ENCODE measurements at regions not wholly inside any gene's neighbourhood (a gene's known extent, or its start where the extent isn't known, plus 50 kb on each side); places are given as distances from the start of the nearest gene placed in this dataset.

DNA sequence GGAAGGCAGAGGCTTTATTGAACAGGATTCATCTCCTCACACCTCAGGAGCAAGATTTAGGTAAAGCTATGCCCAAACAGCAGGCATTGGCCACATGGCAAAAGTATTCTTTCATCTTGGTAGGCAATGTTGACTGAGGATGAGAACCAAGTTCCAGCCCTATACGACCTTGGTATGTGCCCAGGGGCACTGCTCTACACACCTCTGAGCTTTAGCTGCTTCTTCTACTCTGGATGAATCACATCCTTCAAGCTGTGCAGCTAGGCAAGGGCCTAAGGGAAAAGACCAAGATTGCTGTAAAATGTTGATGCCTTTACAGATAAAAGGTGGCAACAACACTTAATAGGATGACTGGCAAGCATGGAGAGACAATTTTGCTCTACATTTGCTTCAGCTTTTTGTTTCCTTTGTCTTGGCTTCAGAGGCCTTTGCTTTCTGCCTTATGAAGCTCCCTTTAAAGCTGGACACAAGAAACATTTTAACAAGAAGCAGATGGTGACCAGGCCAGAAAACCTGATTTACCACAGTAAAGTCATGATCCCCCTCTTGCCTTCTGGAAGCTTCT is 183.3 kb upstream of the KITLG start:
- Histone ChIP-seq H3F3A (ENCODE audit: insufficient read depth, low read length, poor library complexity, severe bottlenecking) (no peaks in the 10 kb centered on the region), H3K27ac (ENCODE audit: low read length) (no peak overlapping the region), H2AFZ (ENCODE audit: low read depth, low read length) (no peak overlapping the region), H3K4me2 (ENCODE audit: low read length) (no peak overlapping the region), H3K9ac (ENCODE audit: low read length) (no peak overlapping the region), H3K27me3 (ENCODE audit: insufficient read depth, low read depth, low read length) (no peaks in the 10 kb centered on the region), H3K79me2 (replicated peaks; ENCODE audit: insufficient read depth, low read length) (no peaks in the 10 kb centered on the region), H3K9me2 (ENCODE audit: insufficient read depth, low read length) (no peaks in the 10 kb centered on the region), H3K9me3 (ENCODE audit: low read length) (no peaks in the 10 kb centered on the region), H4K20me1 (ENCODE audit: insufficient read depth) (no peaks in the 10 kb centered on the region), H3K36me3 (ENCODE audit: insufficient read depth, low read length) (no peaks in the 10 kb centered on the region), H3K4me3 (ENCODE audit: low read length) (no peak overlapping the region)
- TF ChIP-seq, protein P1, sequence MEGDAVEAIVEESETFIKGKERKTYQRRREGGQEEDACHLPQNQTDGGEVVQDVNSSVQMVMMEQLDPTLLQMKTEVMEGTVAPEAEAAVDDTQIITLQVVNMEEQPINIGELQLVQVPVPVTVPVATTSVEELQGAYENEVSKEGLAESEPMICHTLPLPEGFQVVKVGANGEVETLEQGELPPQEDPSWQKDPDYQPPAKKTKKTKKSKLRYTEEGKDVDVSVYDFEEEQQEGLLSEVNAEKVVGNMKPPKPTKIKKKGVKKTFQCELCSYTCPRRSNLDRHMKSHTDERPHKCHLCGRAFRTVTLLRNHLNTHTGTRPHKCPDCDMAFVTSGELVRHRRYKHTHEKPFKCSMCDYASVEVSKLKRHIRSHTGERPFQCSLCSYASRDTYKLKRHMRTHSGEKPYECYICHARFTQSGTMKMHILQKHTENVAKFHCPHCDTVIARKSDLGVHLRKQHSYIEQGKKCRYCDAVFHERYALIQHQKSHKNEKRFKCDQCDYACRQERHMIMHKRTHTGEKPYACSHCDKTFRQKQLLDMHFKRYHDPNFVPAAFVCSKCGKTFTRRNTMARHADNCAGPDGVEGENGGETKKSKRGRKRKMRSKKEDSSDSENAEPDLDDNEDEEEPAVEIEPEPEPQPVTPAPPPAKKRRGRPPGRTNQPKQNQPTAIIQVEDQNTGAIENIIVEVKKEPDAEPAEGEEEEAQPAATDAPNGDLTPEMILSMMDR (IDR thresholded peaks at IDR 0.05; ENCODE audit: poor library complexity, severe bottlenecking): no peak
- no peak for TF ChIP-seq POLR2AphosphoS5 (IDR thresholded peaks at IDR 0.05)
- TF ChIP-seq, protein P2, sequence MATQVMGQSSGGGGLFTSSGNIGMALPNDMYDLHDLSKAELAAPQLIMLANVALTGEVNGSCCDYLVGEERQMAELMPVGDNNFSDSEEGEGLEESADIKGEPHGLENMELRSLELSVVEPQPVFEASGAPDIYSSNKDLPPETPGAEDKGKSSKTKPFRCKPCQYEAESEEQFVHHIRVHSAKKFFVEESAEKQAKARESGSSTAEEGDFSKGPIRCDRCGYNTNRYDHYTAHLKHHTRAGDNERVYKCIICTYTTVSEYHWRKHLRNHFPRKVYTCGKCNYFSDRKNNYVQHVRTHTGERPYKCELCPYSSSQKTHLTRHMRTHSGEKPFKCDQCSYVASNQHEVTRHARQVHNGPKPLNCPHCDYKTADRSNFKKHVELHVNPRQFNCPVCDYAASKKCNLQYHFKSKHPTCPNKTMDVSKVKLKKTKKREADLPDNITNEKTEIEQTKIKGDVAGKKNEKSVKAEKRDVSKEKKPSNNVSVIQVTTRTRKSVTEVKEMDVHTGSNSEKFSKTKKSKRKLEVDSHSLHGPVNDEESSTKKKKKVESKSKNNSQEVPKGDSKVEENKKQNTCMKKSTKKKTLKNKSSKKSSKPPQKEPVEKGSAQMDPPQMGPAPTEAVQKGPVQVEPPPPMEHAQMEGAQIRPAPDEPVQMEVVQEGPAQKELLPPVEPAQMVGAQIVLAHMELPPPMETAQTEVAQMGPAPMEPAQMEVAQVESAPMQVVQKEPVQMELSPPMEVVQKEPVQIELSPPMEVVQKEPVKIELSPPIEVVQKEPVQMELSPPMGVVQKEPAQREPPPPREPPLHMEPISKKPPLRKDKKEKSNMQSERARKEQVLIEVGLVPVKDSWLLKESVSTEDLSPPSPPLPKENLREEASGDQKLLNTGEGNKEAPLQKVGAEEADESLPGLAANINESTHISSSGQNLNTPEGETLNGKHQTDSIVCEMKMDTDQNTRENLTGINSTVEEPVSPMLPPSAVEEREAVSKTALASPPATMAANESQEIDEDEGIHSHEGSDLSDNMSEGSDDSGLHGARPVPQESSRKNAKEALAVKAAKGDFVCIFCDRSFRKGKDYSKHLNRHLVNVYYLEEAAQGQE (IDR thresholded peaks at IDR 0.05; ENCODE audit: borderline replicate concordance): no peak
- no peak for TF ChIP-seq EZH2 (IDR thresholded peaks at IDR 0.05; ENCODE audit: borderline replicate concordance, insufficient read depth, low read length, poor library complexity, severe bottlenecking)
- no peak for TF ChIP-seq EP300 (conservative IDR thresholded peaks at IDR 0.05; ENCODE audit: poor library complexity, severe bottlenecking)
- no peak for TF ChIP-seq MXI1 (conservative IDR thresholded peaks at IDR 0.05; ENCODE audit: poor library complexity, severe bottlenecking)
- no peak for TF ChIP-seq RAD21 (conservative IDR thresholded peaks at IDR 0.05)
- no peak for TF ChIP-seq TAF1 (IDR thresholded peaks at IDR 0.05; ENCODE audit: low read depth)
- no peak for TF ChIP-seq SMC3 (conservative IDR thresholded peaks at IDR 0.05; ENCODE audit: poor library complexity)

DNA sequence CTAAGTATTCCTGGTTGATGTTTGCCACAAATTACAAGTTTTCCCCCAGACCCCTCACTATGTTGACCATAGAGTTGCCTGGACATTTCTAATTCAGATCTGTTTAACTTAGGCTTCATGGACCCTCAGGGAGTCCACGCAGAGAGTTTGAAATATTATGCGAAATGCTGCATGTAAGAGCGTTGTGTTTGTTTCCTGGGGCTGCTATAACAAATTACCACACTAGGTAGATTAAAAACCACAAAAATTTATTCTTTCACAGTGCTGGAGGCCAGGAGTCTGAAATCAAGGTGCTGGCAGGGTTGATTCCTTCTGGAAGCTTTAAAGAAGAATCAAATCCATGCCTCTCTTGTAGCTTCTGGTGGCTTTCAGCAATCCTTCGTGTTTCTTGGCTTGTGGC is 177.9 kb upstream of the KITLG start:
- Histone ChIP-seq H3F3A (ENCODE audit: insufficient read depth, low read length, poor library complexity, severe bottlenecking) (no peaks in the 10 kb centered on the region), H4K20me1 (ENCODE audit: insufficient read depth) (no peaks in the 10 kb centered on the region), H2AFZ (ENCODE audit: low read depth, low read length) (no peak overlapping the region), H3K27ac (ENCODE audit: low read length) (no peak overlapping the region), H3K9me2 (ENCODE audit: insufficient read depth, low read length) (no peaks in the 10 kb centered on the region), H3K4me3 (ENCODE audit: low read length) (no peak overlapping the region), H3K9ac (ENCODE audit: low read length) (no peak overlapping the region), H3K4me2 (ENCODE audit: low read length) (no peak overlapping the region), H3K27me3 (ENCODE audit: insufficient read depth, low read depth, low read length) (no peaks in the 10 kb centered on the region), H3K9me3 (ENCODE audit: low read length) (no peaks in the 10 kb centered on the region), H3K36me3 (ENCODE audit: insufficient read depth, low read length) (no peaks in the 10 kb centered on the region), H3K79me2 (replicated peaks; ENCODE audit: insufficient read depth, low read length) (no peaks in the 10 kb centered on the region)
- TF ChIP-seq, protein P2 (IDR thresholded peaks at IDR 0.05; ENCODE audit: borderline replicate concordance): no peak
- TF ChIP-seq SMC3 (conservative IDR thresholded peaks at IDR 0.05; ENCODE audit: poor library complexity) (no peak), MXI1 (conservative IDR thresholded peaks at IDR 0.05; ENCODE audit: poor library complexity, severe bottlenecking) (no peak), RAD21 (conservative IDR thresholded peaks at IDR 0.05) (no peak), TAF1 (IDR thresholded peaks at IDR 0.05; ENCODE audit: low read depth) (no peak), POLR2AphosphoS5 (IDR thresholded peaks at IDR 0.05) (no peak), EZH2 (IDR thresholded peaks at IDR 0.05; ENCODE audit: borderline replicate concordance, insufficient read depth, low read length, poor library complexity, severe bottlenecking) (no peak), EP300 (conservative IDR thresholded peaks at IDR 0.05; ENCODE audit: poor library complexity, severe bottlenecking) (no peak)
- TF ChIP-seq, protein P1 (IDR thresholded peaks at IDR 0.05; ENCODE audit: poor library complexity, severe bottlenecking): no peak
